ENCODE measurements at regions not wholly inside any gene's neighbourhood (a gene's known extent, or its start where the extent isn't known, plus 50 kb on each side); places are given as distances from the start of the nearest gene placed in this dataset.

- Histone ChIP-seq H3K9me3 (no peaks in the 10 kb centered on the region), H3K4me1 (peaks cover 27 to 31% of the 10 kb centered on the region in 2 donors), H3K36me3 (peaks cover 0 to 4% of the 10 kb centered on the region in 2 donors), H3K27me3 (no peaks in the 10 kb centered on the region), H3K4me3 (replicated peaks in 1 of 3) (peak overlapping the region in 2 of 3 donors; percentile 12 to 56), H3K27ac (peak overlapping the region; percentile 98 to 100 (median 99))
- no peak for TF ChIP-seq POLR2A (IDR thresholded peaks at IDR 0.05)
- TF ChIP-seq, protein P1, sequence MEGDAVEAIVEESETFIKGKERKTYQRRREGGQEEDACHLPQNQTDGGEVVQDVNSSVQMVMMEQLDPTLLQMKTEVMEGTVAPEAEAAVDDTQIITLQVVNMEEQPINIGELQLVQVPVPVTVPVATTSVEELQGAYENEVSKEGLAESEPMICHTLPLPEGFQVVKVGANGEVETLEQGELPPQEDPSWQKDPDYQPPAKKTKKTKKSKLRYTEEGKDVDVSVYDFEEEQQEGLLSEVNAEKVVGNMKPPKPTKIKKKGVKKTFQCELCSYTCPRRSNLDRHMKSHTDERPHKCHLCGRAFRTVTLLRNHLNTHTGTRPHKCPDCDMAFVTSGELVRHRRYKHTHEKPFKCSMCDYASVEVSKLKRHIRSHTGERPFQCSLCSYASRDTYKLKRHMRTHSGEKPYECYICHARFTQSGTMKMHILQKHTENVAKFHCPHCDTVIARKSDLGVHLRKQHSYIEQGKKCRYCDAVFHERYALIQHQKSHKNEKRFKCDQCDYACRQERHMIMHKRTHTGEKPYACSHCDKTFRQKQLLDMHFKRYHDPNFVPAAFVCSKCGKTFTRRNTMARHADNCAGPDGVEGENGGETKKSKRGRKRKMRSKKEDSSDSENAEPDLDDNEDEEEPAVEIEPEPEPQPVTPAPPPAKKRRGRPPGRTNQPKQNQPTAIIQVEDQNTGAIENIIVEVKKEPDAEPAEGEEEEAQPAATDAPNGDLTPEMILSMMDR (IDR thresholded peaks at IDR 0.05), result no peak
- DNase-seq, result peak in 1 of 2 donors; percentile 14
- intact Hi-C loops (cut with DNase I), result no loop called here
- 29 to 46% methylated on average over 14 of the region's 14 CpGs for WGBS, 2 donors
These were observed 81.5 kb upstream of the PPARA start for GRCh38 chr22:46068593-46069491.

DNA sequence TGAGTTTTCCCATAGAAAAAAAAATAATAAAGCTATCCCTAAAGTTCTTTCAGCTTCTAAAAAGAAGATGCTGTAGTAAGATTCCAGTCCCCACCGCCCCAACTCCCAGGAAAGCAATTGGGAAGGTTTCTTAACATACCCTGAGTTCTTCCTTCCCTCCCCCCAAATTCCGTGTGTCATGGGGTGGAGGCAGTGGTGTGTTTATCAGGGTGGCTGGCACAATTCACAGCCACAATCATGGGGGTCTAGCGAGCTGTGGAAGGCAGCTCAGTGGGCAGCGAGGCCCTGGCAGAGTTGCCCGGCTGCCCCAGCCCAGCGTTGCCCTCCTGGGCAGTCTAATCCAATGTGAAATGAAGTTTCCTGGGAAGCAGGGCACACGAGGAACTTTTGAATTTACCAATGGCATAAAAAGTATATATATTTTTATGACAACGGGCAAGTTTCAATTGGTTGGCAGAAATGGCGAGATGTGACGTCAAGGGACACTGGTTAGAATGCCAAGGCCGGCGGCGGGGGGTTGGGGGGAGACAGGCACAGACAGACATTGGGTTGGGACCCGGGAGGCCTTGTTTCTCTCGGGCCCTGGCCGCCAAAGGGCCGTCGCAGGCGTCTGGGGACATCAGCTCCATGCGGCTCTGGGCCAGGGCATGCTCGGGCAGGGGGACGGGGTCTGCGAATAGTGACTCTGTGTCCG lies 80.7 kb upstream of the PPARA start:
- no peaks in the 10 kb centered on the region for H3K27me3 ChIP-seq
- H3K4me1 ChIP-seq, result peaks cover 32 to 36% of the 10 kb centered on the region in 2 donors
- peak overlapping the region; percentile 98 to 100 (median 99) for H3K27ac ChIP-seq
- H3K36me3 ChIP-seq, result peaks cover 0 to 4% of the 10 kb centered on the region in 2 donors
- no peaks in the 10 kb centered on the region for H3K9me3 ChIP-seq
- peak overlapping the region; percentile 56 to 99 (median 73) for H3K4me3 ChIP-seq (replicated peaks in 1 of 3)
- DNase-seq, result peak; percentile 76 to 81
- intact Hi-C loops (cut with DNase I), result loop anchor here (5.0 kb wide), 1 partner anchor 62 kb away; no protein-coding TSS in a partner anchor
- peak in 1 of 2 donors; percentile 80 for TF ChIP-seq POLR2A (IDR thresholded peaks at IDR 0.05)
- TF ChIP-seq, protein P1 (IDR thresholded peaks at IDR 0.05), result no peak
- 9 to 11% methylated on average over 19 to 23 of the region's 24 CpGs for WGBS, 2 donors

DNA sequence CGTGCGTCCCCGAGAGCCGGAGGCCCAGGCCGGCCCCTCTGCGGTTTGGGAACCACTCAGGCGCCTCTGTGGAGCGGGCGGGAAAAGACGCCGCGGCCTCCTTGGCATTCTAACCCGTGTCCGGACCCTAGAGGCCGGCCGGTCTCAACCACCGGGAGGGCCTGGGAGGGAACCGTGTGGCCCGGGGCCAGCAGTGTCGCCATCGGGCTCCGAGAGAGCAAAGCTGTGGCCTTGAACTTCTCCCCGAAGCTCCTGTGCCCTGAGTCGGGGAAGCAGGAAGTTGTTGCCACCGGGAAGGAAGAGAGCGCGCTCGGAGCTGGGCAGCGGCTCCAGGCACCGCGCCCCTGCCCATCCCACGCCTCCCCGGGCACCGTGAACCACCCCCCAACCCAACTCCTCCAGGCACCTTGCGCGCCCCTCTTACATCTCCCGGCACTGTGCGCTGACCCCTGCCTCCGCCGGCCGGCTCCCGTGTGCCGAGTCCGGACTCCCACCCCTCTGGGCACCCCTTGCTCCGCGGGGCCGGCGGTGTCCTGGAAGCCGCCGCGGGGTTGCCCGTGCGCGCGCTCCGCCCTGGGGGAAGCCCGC lies 80.0 kb upstream of the PPARA start:
- WGBS, 2 donors, result 0% methylated on average over 7 to 13 of the region's 57 CpGs
- peak; percentile 63 to 65 for DNase-seq
- H3K4me1 ChIP-seq, result peaks cover 33 to 42% of the 10 kb centered on the region in 2 donors
- H3K27ac ChIP-seq, result peak overlapping the region; percentile 98 to 100 (median 99)
- no peaks in the 10 kb centered on the region for H3K9me3 ChIP-seq
- intact Hi-C loops (cut with DNase I), result loop anchor here (5.0 kb wide), 1 partner anchor 63 kb away; no protein-coding TSS in a partner anchor
- no peaks in the 10 kb centered on the region for H3K27me3 ChIP-seq
- peak overlapping the region; percentile 56 to 99 (median 73) for H3K4me3 ChIP-seq (replicated peaks in 1 of 3)
- TF ChIP-seq, protein P1 (IDR thresholded peaks at IDR 0.05), result no peak
- TF ChIP-seq POLR2A (IDR thresholded peaks at IDR 0.05), result no peak
- H3K36me3 ChIP-seq, result peaks cover 0 to 4% of the 10 kb centered on the region in 2 donors

DNA sequence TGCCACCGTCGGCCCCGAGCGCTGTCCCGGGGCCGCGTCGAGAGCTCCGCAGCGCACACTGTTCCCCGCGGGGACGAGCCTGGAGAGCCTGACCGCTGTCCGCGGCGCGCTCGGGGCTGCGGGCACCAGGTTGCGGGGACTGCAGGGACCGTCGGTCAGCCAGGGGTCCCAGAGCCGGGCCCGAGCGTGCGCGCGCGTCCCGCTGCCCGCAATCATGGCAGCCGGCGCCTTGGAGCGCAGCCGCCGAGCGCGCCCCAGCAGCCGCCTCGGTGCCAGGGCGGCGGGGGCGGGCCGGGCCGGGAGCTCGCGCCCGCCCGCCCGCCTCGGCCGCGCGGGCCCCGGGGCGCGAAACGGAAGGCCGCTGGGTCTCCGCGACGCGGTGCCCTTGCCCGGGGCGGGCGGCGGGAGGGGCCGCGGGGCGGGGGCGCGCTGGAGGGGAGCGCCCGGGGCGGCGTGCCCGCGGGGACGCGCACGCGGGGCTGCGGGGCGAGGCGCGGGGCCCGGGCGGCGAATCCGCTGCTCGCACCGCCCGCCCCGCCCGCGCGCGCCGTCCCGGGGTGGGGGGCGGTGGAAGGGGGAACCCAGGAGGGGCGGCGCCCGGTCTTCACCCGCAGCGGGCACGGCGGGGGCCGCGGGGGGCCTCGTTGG lies 79.4 kb upstream of the PPARA start:
- Histone ChIP-seq H3K27ac (peak overlapping the region; percentile 98 to 100 (median 99)), H3K36me3 (peaks cover 0 to 4% of the 10 kb centered on the region in 2 donors), H3K27me3 (no peaks in the 10 kb centered on the region), H3K4me1 (peaks cover 33 to 49% of the 10 kb centered on the region in 2 donors), H3K9me3 (no peaks in the 10 kb centered on the region), H3K4me3 (replicated peaks in 1 of 3) (peak overlapping the region; percentile 73 to 99 (median 83))
- peak in 1 of 2 donors; percentile 58 for TF ChIP-seq POLR2A (IDR thresholded peaks at IDR 0.05)
- TF ChIP-seq, protein P1 (IDR thresholded peaks at IDR 0.05), result no peak
- intact Hi-C loops (cut with DNase I), result loop anchor here (5.0 kb wide), 1 partner anchor 64 kb away; no protein-coding TSS in a partner anchor
- peak; percentile 59 to 62 for DNase-seq
- no CpG with 5 or more reads among the region's 112 CpGs for WGBS, 2 donors

Measured in thyroid gland (tissue), 4 donors.